Upper lobe of left lung (tissue), 6 donors: ENCODE measurements at regions not wholly inside any gene's neighbourhood (a gene's known extent, or its start where the extent isn't known, plus 50 kb on each side); places are given as distances from the start of the nearest gene placed in this dataset.

Experiments
- ATAC-seq, 2 donors: fragments of 200-7000 bp; cut with Tn5 transposase; one replicate each; pipeline ENCODE4 v1.9.1; 2022; ENCODE audit warnings: mild to moderate bottlenecking in 2 of 2, moderate library complexity in 2 of 2; ENCODE audit not compliant: low FRiP score in 2 of 2
- DNase-seq, 2 donors: peaks; one replicate each; pipeline ENCODE4 v3.0.0-alpha.2; 2019 to 2020
- H3K27ac ChIP-seq, 4 donors: fragments of 200-600 bp; sonication (generic); one replicate each; pipeline ENCODE4 v1.5.1; 2016 to 2019
- H3K27me3 ChIP-seq, 4 donors: fragments of 200-600 bp; sonication (generic); one replicate each; pipeline ENCODE4 v1.5.1; 2017 to 2019
- H3K36me3 ChIP-seq, 4 donors: fragments of 200-600 bp; sonication (generic); one replicate each; pipeline ENCODE4 v1.5.1; 2016 to 2019
- H3K4me1 ChIP-seq, 4 donors: fragments of 200-600 bp; sonication (generic); one replicate each; pipeline ENCODE4 v1.5.1; 2018 to 2019
- H3K4me3 ChIP-seq, 4 donors: fragments of 200-600 bp; sonication (generic); one replicate each; pipeline ENCODE4 v1.5.1; 2017 to 2019; ENCODE audit warnings: mild to moderate bottlenecking in 2 of 4, moderate library complexity in 1 of 4
- H3K9me3 ChIP-seq, 4 donors: fragments of 200-600 bp; sonication (generic); one replicate each; pipeline ENCODE4 v1.5.1; 2018 to 2019
- EP300 ChIP-seq, 4 donors: sonication (generic); formaldehyde crosslinking; IDR thresholded peaks; one replicate each; pipeline ENCODE4 v1.5.1; 2017; ENCODE audit warnings: antibody characterized with exemption in 4 of 4, control low read depth in 2 of 4
- POLR2A ChIP-seq, 4 donors: fragments of 450-650 bp; IDR thresholded peaks; one replicate each; pipeline ENCODE4 v1.5.1; 2016 to 2017; ENCODE audit warnings: antibody characterized with exemption in 4 of 4, mild to moderate bottlenecking in 2 of 4
- POLR2AphosphoS5 ChIP-seq, 2 donors: sonication (generic); formaldehyde crosslinking; IDR thresholded peaks; one replicate each; pipeline ENCODE4 v1.5.1; 2017; ENCODE audit warnings: antibody characterized with exemption in 2 of 2
- WGBS, 2 donors: methylation state at CpG; one replicate each; pipeline ENCODE4 v1.1.5; 2017 to 2018; 5-methylcytosine and 5-hydroxymethylcytosine counted together
- TF ChIP-seq, protein P1 (sequence below), 6 experiments: fragments of 450-650 bp in 4 of 6; fragments of 200-600 bp in 2 of 6; sonication (generic) in 2 of 6; IDR thresholded peaks; one replicate each; pipeline ENCODE4 v1.5.1; 2016 to 2019; ENCODE audit warnings: antibody characterized with exemption in 6 of 6
- donor health status: DM: no; HTN: no; CAD: no; lungs with moderate emphysema.
- donor health status: DM: no; HTN: yes; CAD: no; lungs with severe emphysema.

DNA sequence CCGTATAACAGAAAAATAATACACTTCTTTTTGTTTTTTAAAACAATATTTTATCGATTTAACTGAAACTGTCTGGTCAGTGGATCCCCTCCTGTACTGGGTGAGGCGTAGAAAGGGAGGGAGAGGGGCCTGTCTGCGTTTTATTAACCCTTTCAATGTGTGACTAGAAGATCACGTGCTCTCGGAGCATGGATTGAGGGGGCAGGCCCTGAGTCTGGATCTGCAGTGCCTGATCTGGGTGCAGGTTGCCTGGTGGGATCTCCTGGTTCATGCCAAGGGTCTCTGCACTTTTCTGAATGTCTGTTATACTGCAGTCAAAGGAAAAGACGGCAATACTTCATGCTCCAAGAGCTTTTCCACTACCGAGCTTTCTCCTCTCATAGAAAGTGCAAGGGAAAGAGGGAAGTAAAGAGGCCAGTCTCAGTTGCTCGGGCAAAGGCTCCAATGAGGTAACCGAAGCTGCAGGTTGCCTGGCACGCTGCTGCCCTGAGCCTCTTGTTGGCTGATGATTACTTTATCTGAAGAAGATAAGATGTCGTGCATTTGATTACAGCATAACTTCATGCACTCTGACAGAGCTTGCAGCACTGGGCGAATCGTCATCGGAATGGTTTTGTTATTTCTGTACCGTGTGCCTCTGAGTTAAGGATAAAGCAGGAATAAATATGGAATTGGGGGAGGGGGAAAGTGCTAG is 167.5 kb upstream of the PMEPA1 start:
- no peak for ATAC-seq
- H3K4me1 ChIP-seq, result no peaks in the 10 kb centered on the region
- H3K27ac ChIP-seq, result no peak overlapping the region
- WGBS, 2 donors, result 62 to 73% methylated on average over 16 of the region's 16 CpGs
- H3K9me3 ChIP-seq, result no peaks in the 10 kb centered on the region
- no peak overlapping the region for H3K4me3 ChIP-seq
- peak in 1 of 2 donors; percentile 9 for DNase-seq
- no peaks in the 10 kb centered on the region for H3K27me3 ChIP-seq
- TF ChIP-seq POLR2AphosphoS5 (IDR thresholded peaks at IDR 0.05) (no peak), POLR2A (IDR thresholded peaks at IDR 0.05) (no peak), EP300 (IDR thresholded peaks at IDR 0.05) (no peak)
- TF ChIP-seq, protein P1, sequence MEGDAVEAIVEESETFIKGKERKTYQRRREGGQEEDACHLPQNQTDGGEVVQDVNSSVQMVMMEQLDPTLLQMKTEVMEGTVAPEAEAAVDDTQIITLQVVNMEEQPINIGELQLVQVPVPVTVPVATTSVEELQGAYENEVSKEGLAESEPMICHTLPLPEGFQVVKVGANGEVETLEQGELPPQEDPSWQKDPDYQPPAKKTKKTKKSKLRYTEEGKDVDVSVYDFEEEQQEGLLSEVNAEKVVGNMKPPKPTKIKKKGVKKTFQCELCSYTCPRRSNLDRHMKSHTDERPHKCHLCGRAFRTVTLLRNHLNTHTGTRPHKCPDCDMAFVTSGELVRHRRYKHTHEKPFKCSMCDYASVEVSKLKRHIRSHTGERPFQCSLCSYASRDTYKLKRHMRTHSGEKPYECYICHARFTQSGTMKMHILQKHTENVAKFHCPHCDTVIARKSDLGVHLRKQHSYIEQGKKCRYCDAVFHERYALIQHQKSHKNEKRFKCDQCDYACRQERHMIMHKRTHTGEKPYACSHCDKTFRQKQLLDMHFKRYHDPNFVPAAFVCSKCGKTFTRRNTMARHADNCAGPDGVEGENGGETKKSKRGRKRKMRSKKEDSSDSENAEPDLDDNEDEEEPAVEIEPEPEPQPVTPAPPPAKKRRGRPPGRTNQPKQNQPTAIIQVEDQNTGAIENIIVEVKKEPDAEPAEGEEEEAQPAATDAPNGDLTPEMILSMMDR (IDR thresholded peaks at IDR 0.05), result no peak
- H3K36me3 ChIP-seq, result no peaks in the 10 kb centered on the region

- 81 to 87% methylated on average over 4 of the region's 4 CpGs for WGBS, 2 donors
- ATAC-seq, result no peak
- no peaks in the 10 kb centered on the region for H3K4me1 ChIP-seq
- H3K27me3 ChIP-seq, result no peaks in the 10 kb centered on the region
- H3K4me3 ChIP-seq, result no peak overlapping the region
- no peak overlapping the region for H3K27ac ChIP-seq
- H3K36me3 ChIP-seq, result no peaks in the 10 kb centered on the region
- no peak for DNase-seq
- TF ChIP-seq POLR2AphosphoS5 (IDR thresholded peaks at IDR 0.05) (no peak), POLR2A (IDR thresholded peaks at IDR 0.05) (no peak), EP300 (IDR thresholded peaks at IDR 0.05) (no peak)
- TF ChIP-seq, protein P1 (IDR thresholded peaks at IDR 0.05), result no peak
- no peaks in the 10 kb centered on the region for H3K9me3 ChIP-seq
Observed at GRCh38 chr20:57876163-57876562, 166.3 kb upstream of the PMEPA1 start.

DNA sequence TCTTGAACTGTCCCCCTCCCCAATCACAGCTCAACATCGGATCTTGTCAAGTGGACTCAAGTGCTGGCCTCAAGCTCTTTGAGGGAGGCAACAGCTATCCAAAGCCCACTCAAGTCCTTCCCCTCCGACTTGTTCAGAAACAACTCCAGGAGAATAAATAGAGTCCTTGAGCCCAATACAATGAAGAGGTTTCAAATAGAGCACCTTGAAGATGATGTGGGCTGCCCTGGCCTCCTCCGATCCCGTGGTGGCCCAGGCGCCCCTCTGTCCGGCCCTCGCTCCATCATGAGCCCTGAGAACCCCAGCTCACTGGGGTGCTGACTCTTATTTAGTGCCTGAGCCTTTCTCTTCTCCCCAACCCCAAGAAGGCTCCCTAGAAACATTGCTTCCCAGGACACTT is 164.3 kb upstream of the PMEPA1 start:
- ATAC-seq, result no peak
- H3K36me3 ChIP-seq, result no peaks in the 10 kb centered on the region
- no peak overlapping the region for H3K27ac ChIP-seq
- no peaks in the 10 kb centered on the region for H3K4me1 ChIP-seq
- 84 to 86% methylated on average over 7 of the region's 7 CpGs for WGBS, 2 donors
- no peaks in the 10 kb centered on the region for H3K27me3 ChIP-seq
- TF ChIP-seq POLR2A (IDR thresholded peaks at IDR 0.05) (no peak), POLR2AphosphoS5 (IDR thresholded peaks at IDR 0.05) (no peak), EP300 (IDR thresholded peaks at IDR 0.05) (no peak)
- TF ChIP-seq, protein P1 (IDR thresholded peaks at IDR 0.05), result no peak
- H3K4me3 ChIP-seq, result no peak overlapping the region
- no peaks in the 10 kb centered on the region for H3K9me3 ChIP-seq
- DNase-seq, result no peak

GRCh38 chr20:57872816-57873409 is 163.1 kb upstream of the PMEPA1 start:
- TF ChIP-seq, protein P1 (IDR thresholded peaks at IDR 0.05), result no peak
- TF ChIP-seq POLR2AphosphoS5 (IDR thresholded peaks at IDR 0.05), result no peak
- no peak for TF ChIP-seq POLR2A (IDR thresholded peaks at IDR 0.05)
- no peaks in the 10 kb centered on the region for H3K4me1 ChIP-seq
- no peaks in the 10 kb centered on the region for H3K9me3 ChIP-seq
- no peak for ATAC-seq
- H3K27me3 ChIP-seq, result no peaks in the 10 kb centered on the region
- no peak overlapping the region for H3K27ac ChIP-seq
- 85 to 94% methylated on average over 4 of the region's 4 CpGs for WGBS, 2 donors
- H3K36me3 ChIP-seq, result no peaks in the 10 kb centered on the region
- peak in 1 of 2 donors; percentile 6 for DNase-seq
- no peak overlapping the region for H3K4me3 ChIP-seq

DNA sequence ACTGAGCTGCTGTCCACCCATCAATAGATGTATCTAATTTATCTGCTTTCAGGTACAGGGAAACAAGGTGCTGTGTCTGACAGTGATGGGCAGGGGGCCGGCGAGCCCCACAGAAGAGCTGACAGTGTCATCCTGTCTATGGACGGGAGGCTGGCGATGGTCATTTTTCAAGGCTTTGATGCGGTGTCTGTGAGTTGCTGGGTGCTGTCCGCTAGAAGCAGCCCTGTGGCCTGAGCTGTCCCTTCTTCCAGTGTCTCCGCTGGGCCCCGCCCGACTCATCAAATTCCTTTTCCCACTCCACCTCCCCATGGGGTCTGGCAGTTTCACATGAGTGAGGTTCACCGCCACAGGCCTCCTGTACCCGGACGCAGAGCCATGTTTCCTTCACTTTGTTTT is 161.4 kb upstream of the PMEPA1 start:
- H3K4me1 ChIP-seq, result no peaks in the 10 kb centered on the region
- 83 to 97% methylated on average over 9 to 12 of the region's 12 CpGs for WGBS, 2 donors
- no peaks in the 10 kb centered on the region for H3K9me3 ChIP-seq

More for the DNA sequence above, 161.4 kb upstream of the PMEPA1 start:
- DNase-seq (no peak), ATAC-seq (no peak)
- Histone ChIP-seq H3K4me3 (no peak overlapping the region), H3K27ac (no peak overlapping the region), H3K27me3 (no peaks in the 10 kb centered on the region), H3K36me3 (no peaks in the 10 kb centered on the region)
- TF ChIP-seq POLR2AphosphoS5 (IDR thresholded peaks at IDR 0.05) (no peak), EP300 (IDR thresholded peaks at IDR 0.05) (no peak), POLR2A (IDR thresholded peaks at IDR 0.05) (no peak)
- TF ChIP-seq, protein P1 (IDR thresholded peaks at IDR 0.05), result no peak
